ENCODE measurements at regions not wholly inside any gene's neighbourhood (a gene's known extent, or its start where the extent isn't known, plus 50 kb on each side); places are given as distances from the start of the nearest gene placed in this dataset.

- DNase-seq (ENCODE audit: low read depth) = no peak
Measured at GRCh38 chr11:15580775-15581095, 466.0 kb downstream of the INSC start.

- no peak for DNase-seq (ENCODE audit: low read depth)
Measured at GRCh38 chr11:15584158-15584557, 469.4 kb downstream of the INSC start.

- DNase-seq (ENCODE audit: low read depth) = no peak
Measured at GRCh38 chr11:15585602-15586331, 471.0 kb downstream of the INSC start.

- DNase-seq (ENCODE audit: low read depth) = no peak
Measured at GRCh38 chr11:15586741-15587473, 472.2 kb downstream of the INSC start.

GRCh38 chr11:15589070-15589626, 474.4 kb downstream of the INSC start:
- no peak for DNase-seq (ENCODE audit: low read depth)

- DNase-seq (ENCODE audit: low read depth) = no peak
Measured at GRCh38 chr11:15590132-15590531, 475.4 kb downstream of the INSC start.

- DNase-seq (ENCODE audit: low read depth) = no peak
Measured at GRCh38 chr11:15591112-15591537, 476.4 kb downstream of the INSC start.

- DNase-seq (ENCODE audit: low read depth) = no peak
Measured at GRCh38 chr11:15594607-15595006, 479.9 kb downstream of the INSC start.

- DNase-seq (ENCODE audit: low read depth) = no peak
Measured at GRCh38 chr11:15599376-15599775, 484.7 kb downstream of the INSC start.

GRCh38 chr11:15602047-15602446, 487.3 kb downstream of the INSC start:
- no peak for DNase-seq (ENCODE audit: low read depth)

GRCh38 chr11:15602785-15603567, 488.3 kb downstream of the INSC start:
- no peak for DNase-seq (ENCODE audit: low read depth)

GRCh38 chr11:15605094-15605493, 490.4 kb downstream of the INSC start:
- DNase-seq (ENCODE audit: low read depth) = no peak

GRCh38 chr11:15607361-15608036, 492.8 kb downstream of the INSC start:
- DNase-seq (ENCODE audit: low read depth) = peak; percentile 5

GRCh38 chr11:15609445-15609844, 494.7 kb downstream of the INSC start:
- no peak for DNase-seq (ENCODE audit: low read depth)

- DNase-seq (ENCODE audit: low read depth) = no peak
Measured at GRCh38 chr11:15610881-15611280, 496.2 kb downstream of the INSC start.

- no peak for DNase-seq (ENCODE audit: low read depth)
Measured at GRCh38 chr11:15613251-15613650, 498.5 kb downstream of the INSC start.

GRCh38 chr11:15613789-15614188, 499.1 kb downstream of the INSC start:
- DNase-seq (ENCODE audit: low read depth) = no peak

GRCh38 chr11:15615398-15616096, 500.8 kb downstream of the INSC start:
- no peak for DNase-seq (ENCODE audit: low read depth)

- no peak for DNase-seq (ENCODE audit: low read depth)
Measured at GRCh38 chr11:15616130-15617105, 501.7 kb downstream of the INSC start.

- no peak for DNase-seq (ENCODE audit: low read depth)
Measured at GRCh38 chr11:15617126-15617525, 502.4 kb downstream of the INSC start.

All from RPMI7951 (cell line).